ENCODE measurements at regions not wholly inside any gene's neighbourhood (a gene's known extent, or its start where the extent isn't known, plus 50 kb on each side); places are given as distances from the start of the nearest gene placed in this dataset.

DNA sequence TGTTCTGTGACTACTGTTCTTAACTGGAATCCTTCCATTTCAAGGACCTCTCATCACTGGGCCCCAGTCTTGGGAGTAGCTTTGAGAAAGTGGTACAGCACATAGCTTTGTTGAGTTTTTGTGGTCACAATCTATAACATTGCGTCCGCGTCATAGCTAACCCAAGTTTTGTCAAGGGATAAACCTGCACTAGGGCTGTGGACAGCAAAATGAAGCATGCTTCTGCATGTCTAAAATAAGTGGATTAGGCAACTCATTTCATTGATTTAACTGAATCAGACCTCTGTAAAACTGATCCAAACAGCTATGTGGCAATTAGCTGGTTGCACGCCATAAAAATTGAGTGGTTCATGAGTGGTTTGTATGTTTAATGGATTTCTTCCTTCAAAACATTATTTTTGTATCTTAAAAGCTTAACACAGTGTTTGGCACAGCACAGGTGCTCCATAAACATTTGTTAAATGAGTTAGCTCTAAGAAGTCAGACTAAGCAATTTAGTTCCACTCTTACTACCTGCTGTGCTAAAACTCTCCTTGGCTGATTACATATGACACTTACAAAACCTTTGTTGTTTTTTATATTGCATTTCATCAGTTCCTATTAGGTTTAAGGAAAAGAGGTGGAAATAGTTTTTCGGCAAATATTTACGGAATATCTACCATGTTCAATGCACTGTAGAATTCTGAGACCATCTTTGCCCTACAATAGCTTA is 160.3 kb upstream of the ATXN1 start:
- H3K27ac ChIP-seq (ENCODE audit: low read length), result no peak overlapping the region
- TF ChIP-seq, protein P1, sequence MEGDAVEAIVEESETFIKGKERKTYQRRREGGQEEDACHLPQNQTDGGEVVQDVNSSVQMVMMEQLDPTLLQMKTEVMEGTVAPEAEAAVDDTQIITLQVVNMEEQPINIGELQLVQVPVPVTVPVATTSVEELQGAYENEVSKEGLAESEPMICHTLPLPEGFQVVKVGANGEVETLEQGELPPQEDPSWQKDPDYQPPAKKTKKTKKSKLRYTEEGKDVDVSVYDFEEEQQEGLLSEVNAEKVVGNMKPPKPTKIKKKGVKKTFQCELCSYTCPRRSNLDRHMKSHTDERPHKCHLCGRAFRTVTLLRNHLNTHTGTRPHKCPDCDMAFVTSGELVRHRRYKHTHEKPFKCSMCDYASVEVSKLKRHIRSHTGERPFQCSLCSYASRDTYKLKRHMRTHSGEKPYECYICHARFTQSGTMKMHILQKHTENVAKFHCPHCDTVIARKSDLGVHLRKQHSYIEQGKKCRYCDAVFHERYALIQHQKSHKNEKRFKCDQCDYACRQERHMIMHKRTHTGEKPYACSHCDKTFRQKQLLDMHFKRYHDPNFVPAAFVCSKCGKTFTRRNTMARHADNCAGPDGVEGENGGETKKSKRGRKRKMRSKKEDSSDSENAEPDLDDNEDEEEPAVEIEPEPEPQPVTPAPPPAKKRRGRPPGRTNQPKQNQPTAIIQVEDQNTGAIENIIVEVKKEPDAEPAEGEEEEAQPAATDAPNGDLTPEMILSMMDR (IDR thresholded peaks at IDR 0.05; ENCODE audit: borderline replicate concordance, extremely low read depth, low read length, poor library complexity, severe bottlenecking), result no peak
- no peak for TF ChIP-seq EZH2 (IDR thresholded peaks at IDR 0.05; ENCODE audit: borderline replicate concordance, low read depth, low read length, severe bottlenecking)
- no peak overlapping the region for H3K9ac ChIP-seq (ENCODE audit: low read depth, low read length)
- H3K4me2 ChIP-seq (ENCODE audit: insufficient read depth, low read length), result no peak overlapping the region
- H3K4me1 ChIP-seq (ENCODE audit: insufficient read depth, low read length), result no peaks in the 10 kb centered on the region
- H4K20me1 ChIP-seq (ENCODE audit: insufficient read depth, low read length), result no peaks in the 10 kb centered on the region
- no peaks in the 10 kb centered on the region for H3K79me2 ChIP-seq (ENCODE audit: insufficient read depth, low read length)
- H3K4me3 ChIP-seq (ENCODE audit: low read depth in 1 of 2, low read length in 2 of 2), result no peak overlapping the region
- DNase-seq (no peak), ATAC-seq (ENCODE audit: insufficient read depth, low read depth) (no peak)
- no peaks in the 10 kb centered on the region for H3K36me3 ChIP-seq (ENCODE audit: insufficient read depth, low read length)
- no peaks in the 10 kb centered on the region for H3K9me3 ChIP-seq (ENCODE audit: insufficient read depth, low read length, severe bottlenecking)
- no peaks in the 10 kb centered on the region for H3K27me3 ChIP-seq (ENCODE audit: insufficient read depth, low read length, poor library complexity)
- no peak overlapping the region for H2AFZ ChIP-seq (ENCODE audit: low read depth, low read length)

DNA sequence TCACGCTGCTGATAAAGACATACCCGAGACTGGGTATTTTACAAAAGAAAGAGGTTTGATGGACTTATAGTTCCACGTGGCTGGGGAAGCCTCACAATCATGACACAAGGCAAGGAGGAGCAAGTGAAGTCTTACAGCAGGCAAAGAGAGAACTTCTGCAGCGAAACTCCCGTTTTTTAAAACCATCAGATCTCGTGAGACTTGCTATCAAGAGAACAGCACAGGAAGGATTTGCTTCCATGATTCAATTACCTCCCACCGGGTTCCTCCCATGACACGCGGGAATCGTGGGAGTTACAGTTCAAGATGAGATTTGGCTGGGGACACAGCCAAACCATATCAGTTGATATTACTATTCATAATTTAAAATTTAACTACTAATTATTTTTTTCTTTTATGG is 157.3 kb upstream of the ATXN1 start:
- H2AFZ ChIP-seq (ENCODE audit: low read depth, low read length), result no peak overlapping the region
- H3K4me3 ChIP-seq (ENCODE audit: low read depth in 1 of 2, low read length in 2 of 2), result no peak overlapping the region
- ATAC-seq (ENCODE audit: insufficient read depth, low read depth), result no peak
- no peaks in the 10 kb centered on the region for H4K20me1 ChIP-seq (ENCODE audit: insufficient read depth, low read length)
- no peaks in the 10 kb centered on the region for H3K36me3 ChIP-seq (ENCODE audit: insufficient read depth, low read length)
- no peaks in the 10 kb centered on the region for H3K4me1 ChIP-seq (ENCODE audit: insufficient read depth, low read length)
- H3K9me3 ChIP-seq (ENCODE audit: insufficient read depth, low read length, severe bottlenecking), result peaks cover 4% of the 10 kb centered on the region
- TF ChIP-seq EZH2 (IDR thresholded peaks at IDR 0.05; ENCODE audit: borderline replicate concordance, low read depth, low read length, severe bottlenecking), result no peak
- TF ChIP-seq, protein P1 (IDR thresholded peaks at IDR 0.05; ENCODE audit: borderline replicate concordance, extremely low read depth, low read length, poor library complexity, severe bottlenecking), result no peak
- no peak overlapping the region for H3K4me2 ChIP-seq (ENCODE audit: insufficient read depth, low read length)
- DNase-seq, result no peak
- no peak overlapping the region for H3K9ac ChIP-seq (ENCODE audit: low read depth, low read length)
- no peaks in the 10 kb centered on the region for H3K79me2 ChIP-seq (ENCODE audit: insufficient read depth, low read length)
- H3K27ac ChIP-seq (ENCODE audit: low read length), result no peak overlapping the region
- H3K27me3 ChIP-seq (ENCODE audit: insufficient read depth, low read length, poor library complexity), result no peaks in the 10 kb centered on the region

DNA sequence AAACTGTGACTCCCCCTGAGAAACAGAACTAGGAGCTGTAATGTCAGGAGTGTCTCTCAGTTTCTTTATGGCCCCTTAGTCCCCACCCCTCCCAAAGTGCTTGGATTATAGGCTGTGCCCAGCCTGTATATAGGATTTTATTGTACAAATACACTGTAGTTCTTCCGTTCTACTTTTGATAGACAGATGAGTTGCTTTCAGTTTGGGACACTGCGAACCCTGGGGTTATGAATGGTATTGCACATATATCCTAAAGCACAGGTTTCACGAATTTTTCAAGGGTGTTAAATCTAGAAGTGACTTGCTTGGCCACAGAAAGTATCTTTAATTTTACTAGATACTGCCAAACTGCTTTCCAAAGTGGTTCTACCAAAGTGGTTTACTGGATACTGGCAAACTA is 152.9 kb upstream of the ATXN1 start:
- H3K4me1 ChIP-seq (ENCODE audit: insufficient read depth, low read length), result no peaks in the 10 kb centered on the region
- H3K9me3 ChIP-seq (ENCODE audit: insufficient read depth, low read length, severe bottlenecking), result peaks cover 4% of the 10 kb centered on the region
- H2AFZ ChIP-seq (ENCODE audit: low read depth, low read length), result no peak overlapping the region
- H3K4me3 ChIP-seq (ENCODE audit: low read depth in 1 of 2, low read length in 2 of 2), result no peak overlapping the region
- no peak overlapping the region for H3K4me2 ChIP-seq (ENCODE audit: insufficient read depth, low read length)
- no peak overlapping the region for H3K27ac ChIP-seq (ENCODE audit: low read length)
- no peaks in the 10 kb centered on the region for H3K79me2 ChIP-seq (ENCODE audit: insufficient read depth, low read length)
- H3K9ac ChIP-seq (ENCODE audit: low read depth, low read length), result no peak overlapping the region
- H4K20me1 ChIP-seq (ENCODE audit: insufficient read depth, low read length), result no peaks in the 10 kb centered on the region
- no peaks in the 10 kb centered on the region for H3K27me3 ChIP-seq (ENCODE audit: insufficient read depth, low read length, poor library complexity)
- no peaks in the 10 kb centered on the region for H3K36me3 ChIP-seq (ENCODE audit: insufficient read depth, low read length)
- ATAC-seq (ENCODE audit: insufficient read depth, low read depth), result no peak
- DNase-seq, result no peak
- no peak for TF ChIP-seq EZH2 (IDR thresholded peaks at IDR 0.05; ENCODE audit: borderline replicate concordance, low read depth, low read length, severe bottlenecking)
- TF ChIP-seq, protein P1 (IDR thresholded peaks at IDR 0.05; ENCODE audit: borderline replicate concordance, extremely low read depth, low read length, poor library complexity, severe bottlenecking), result no peak
